ENCODE measurements at regions not wholly inside any gene's neighbourhood (a gene's known extent, or its start where the extent isn't known, plus 50 kb on each side); places are given as distances from the start of the nearest gene placed in this dataset.
"Not testable (repeated sequence)": the region's sequence is repeated elsewhere in the genome, so short reads cannot be mapped to it uniquely, and the experiment has no call there.

GRCh38 chr20:56689318-56689717 lies 60.2 kb downstream of the TFAP2C start:
- DNase-seq (ENCODE audit: low read depth, low spot score) = peak; percentile 65

- DNase-seq (ENCODE audit: low read depth, low spot score) = no peak
Measured at GRCh38 chr20:56689852-56690485, 60.9 kb downstream of the TFAP2C start.

- DNase-seq (ENCODE audit: low read depth, low spot score) = no peak
Measured at GRCh38 chr20:56690531-56691175, 61.5 kb downstream of the TFAP2C start.

- no peak for DNase-seq (ENCODE audit: low read depth, low spot score)
Measured at GRCh38 chr20:56691325-56691998, 62.4 kb downstream of the TFAP2C start.

- no peak for DNase-seq (ENCODE audit: low read depth, low spot score)
Measured at GRCh38 chr20:56693217-56693616, 64.1 kb downstream of the TFAP2C start.

- DNase-seq (ENCODE audit: low read depth, low spot score) = no peak
Measured at GRCh38 chr20:56697476-56697875, 68.4 kb downstream of the TFAP2C start.

GRCh38 chr20:56698297-56698696 lies 69.2 kb downstream of the TFAP2C start:
- DNase-seq (ENCODE audit: low read depth, low spot score) = no peak

- DNase-seq (ENCODE audit: low read depth, low spot score) = no peak
Measured at GRCh38 chr20:56698749-56699148, 69.6 kb downstream of the TFAP2C start.

- no peak for DNase-seq (ENCODE audit: low read depth, low spot score)
Measured at GRCh38 chr20:56702931-56703840, 74.1 kb downstream of the TFAP2C start.

GRCh38 chr20:56706867-56707360 lies 77.8 kb downstream of the TFAP2C start:
- no peak for DNase-seq (ENCODE audit: low read depth, low spot score)

- no peak for DNase-seq (ENCODE audit: low read depth, low spot score)
Measured at GRCh38 chr20:56708991-56709390, 79.9 kb downstream of the TFAP2C start.

GRCh38 chr20:56710125-56710524 lies 81.0 kb downstream of the TFAP2C start:
- DNase-seq (ENCODE audit: low read depth, low spot score) = no peak

- DNase-seq (ENCODE audit: low read depth, low spot score) = not testable (repeated sequence)
Measured at GRCh38 chr20:56710577-56710976, 81.5 kb downstream of the TFAP2C start.

- peak; percentile 51 for DNase-seq (ENCODE audit: low read depth, low spot score)
Measured at GRCh38 chr20:56711018-56711417, 81.9 kb downstream of the TFAP2C start.

GRCh38 chr20:56715309-56715708 lies 86.2 kb downstream of the TFAP2C start:
- DNase-seq (ENCODE audit: low read depth, low spot score) = no peak

- DNase-seq (ENCODE audit: low read depth, low spot score) = no peak
Measured at GRCh38 chr20:56715902-56716519, 86.9 kb downstream of the TFAP2C start.

- no peak for DNase-seq (ENCODE audit: low read depth, low spot score)
Measured at GRCh38 chr20:56716806-56717205, 87.7 kb downstream of the TFAP2C start.

- no peak for DNase-seq (ENCODE audit: low read depth, low spot score)
Measured at GRCh38 chr20:56718816-56719215, 89.7 kb downstream of the TFAP2C start.

GRCh38 chr20:56720620-56721213 lies 91.6 kb downstream of the TFAP2C start:
- no peak for DNase-seq (ENCODE audit: low read depth, low spot score)

GRCh38 chr20:56722042-56722441 lies 92.9 kb downstream of the TFAP2C start:
- peak; percentile 62 for DNase-seq (ENCODE audit: low read depth, low spot score)

- DNase-seq (ENCODE audit: low read depth, low spot score) = no peak
Measured at GRCh38 chr20:56723331-56723730, 94.2 kb downstream of the TFAP2C start.

Data from astrocyte of the hippocampus (primary cell).